WTC11 (cell line): ENCODE measurements at regions not wholly inside any gene's neighbourhood (a gene's known extent, or its start where the extent isn't known, plus 50 kb on each side); places are given as distances from the start of the nearest gene placed in this dataset.

ENCODE experiments used
- ATAC-seq: fragments of 200-7000 bp; cut with Tn5 transposase; 2 replicates; pipeline ENCODE4 v1.10.0; 2021; ENCODE audit warnings: mild to moderate bottlenecking, moderate library complexity
- CTCF ChIA-PET: fragments of 300-600 bp; sonication (Branson Sonifier 250); formaldehyde crosslinking; loops from one replicate; lab custom pipeline; 2021; ENCODE audit warnings: antibody characterized with exemption; lab: Charles Lee
- POLR2A ChIA-PET: fragments of 350-600 bp; sonication (Branson Sonifier 250); formaldehyde crosslinking; loops from one replicate; lab custom pipeline; 2021; ENCODE audit warnings: antibody characterized with exemption; lab: Charles Lee
- DNase-seq: peaks from one replicate; pipeline ENCODE4 v3.0.0; 2021; ENCODE audit warnings: low spot score
- H3K27ac Mint-ChIP-seq: 2 replicates; pipeline ENCODE4 v1.8.0; 2021; ENCODE audit warnings: mixed read lengths
- H3K27me3 Mint-ChIP-seq: 2 replicates; pipeline ENCODE4 v1.8.0; 2021; ENCODE audit warnings: low read depth, mild to moderate bottlenecking, moderate library complexity, mixed read lengths
- H3K36me3 Mint-ChIP-seq: 2 replicates; pipeline ENCODE4 v1.8.0; 2021; ENCODE audit warnings: mixed read lengths
- H3K4me1 Mint-ChIP-seq: 2 replicates; pipeline ENCODE4 v1.8.0; 2022; ENCODE audit warnings: mixed read lengths
- H3K4me3 Mint-ChIP-seq: 2 replicates; pipeline ENCODE4 v1.8.0; 2021; ENCODE audit warnings: mild to moderate bottlenecking, moderate library complexity, mixed read lengths
- H3K9me3 Mint-ChIP-seq: 2 replicates; pipeline ENCODE4 v1.8.0; 2021; ENCODE audit warnings: mixed read lengths
- ESRRA ChIP-seq: sonication (generic); formaldehyde crosslinking; IDR thresholded peaks from 2 replicates; pipeline ENCODE4 v1.8.1; 2022; ENCODE audit warnings: mild to moderate bottlenecking, missing genetic modification reagents, borderline replicate concordance
- ETV6 ChIP-seq: sonication (generic); formaldehyde crosslinking; IDR thresholded peaks from 2 replicates; pipeline ENCODE4 v1.8.1; 2022; ENCODE audit warnings: mild to moderate bottlenecking, missing genetic modification reagents
- GTF2I ChIP-seq: fragments of 250-450 bp; sonication (Bioruptor Pico); conservative IDR thresholded peaks from 2 replicates; pipeline ENCODE4 v1.4.0; 2021; ENCODE audit warnings: mild to moderate bottlenecking
- JUN ChIP-seq: sonication (generic); formaldehyde crosslinking; IDR thresholded peaks from 2 replicates; pipeline ENCODE4 v1.8.0; 2023; ENCODE audit warnings: mild to moderate bottlenecking, missing genetic modification reagents
- RORB ChIP-seq: fragments of 250-450 bp; sonication (Bioruptor Pico); IDR thresholded peaks from 2 replicates; pipeline ENCODE4 v1.9.0; 2021; ENCODE audit warnings: mild to moderate bottlenecking
- SOX15 ChIP-seq: fragments of 250-450 bp; sonication (Bioruptor Pico); IDR thresholded peaks from 2 replicates; pipeline ENCODE4 v1.9.0; 2021; ENCODE audit warnings: mild to moderate bottlenecking
- TEAD4 ChIP-seq: sonication (generic); formaldehyde crosslinking; IDR thresholded peaks from 2 replicates; pipeline ENCODE4 v1.8.0; 2022; ENCODE audit warnings: mild to moderate bottlenecking, missing genetic modification reagents
- ZBTB21 ChIP-seq: sonication (generic); formaldehyde crosslinking; IDR thresholded peaks from 2 replicates; pipeline ENCODE4 v1.8.1; 2023; ENCODE audit warnings: mild to moderate bottlenecking, missing genetic modification reagents, borderline replicate concordance
- ZNF138 ChIP-seq: sonication (generic); formaldehyde crosslinking; conservative IDR thresholded peaks from 2 replicates; pipeline ENCODE4 v1.8.1; 2022; ENCODE audit warnings: mild to moderate bottlenecking, moderate library complexity, missing genetic modification reagents
- ZNF396 ChIP-seq: fragments of 250-450 bp; sonication (Bioruptor Pico); IDR thresholded peaks from 2 replicates; pipeline ENCODE4 v1.8.0; 2021; ENCODE audit warnings: mild to moderate bottlenecking, moderate library complexity, borderline replicate concordance
- ZNF671 ChIP-seq: fragments of 250-450 bp; sonication (Bioruptor Pico); IDR thresholded peaks from 2 replicates; pipeline ENCODE4 v1.8.0; 2021; ENCODE audit warnings: mild to moderate bottlenecking
- TF ChIP-seq, protein P1 (sequence below): sonication (generic); formaldehyde crosslinking; IDR thresholded peaks from 2 replicates; pipeline ENCODE4 v1.8.1; 2022; ENCODE audit warnings: mild to moderate bottlenecking, missing genetic modification reagents, moderate library complexity, borderline replicate concordance
- TF ChIP-seq, protein P2 (sequence below): sonication (generic); formaldehyde crosslinking; IDR thresholded peaks from 2 replicates; pipeline ENCODE4 v1.8.0; 2022; ENCODE audit warnings: missing genetic modification reagents
- TF ChIP-seq, protein P3 (sequence below): sonication (generic); formaldehyde crosslinking; IDR thresholded peaks from 2 replicates; pipeline ENCODE4 v1.8.1; 2022; ENCODE audit warnings: low read depth, missing genetic modification reagents, borderline replicate concordance
- TF ChIP-seq, protein P4 (sequence below): sonication (generic); formaldehyde crosslinking; IDR thresholded peaks from 2 replicates; pipeline ENCODE4 v1.8.0; 2022; ENCODE audit warnings: mild to moderate bottlenecking, missing genetic modification reagents
- TF ChIP-seq, protein P5 (sequence below): sonication (generic); formaldehyde crosslinking; IDR thresholded peaks from 2 replicates; pipeline ENCODE4 v1.8.0; 2022; ENCODE audit warnings: mild to moderate bottlenecking, missing genetic modification reagents
- TF ChIP-seq, protein P6 (sequence below): fragments of 250-450 bp; sonication (Bioruptor Pico); IDR thresholded peaks from 2 replicates; pipeline ENCODE4 v2.1.2; 2022; ENCODE audit warnings: mild to moderate bottlenecking, moderate library complexity

DNA sequence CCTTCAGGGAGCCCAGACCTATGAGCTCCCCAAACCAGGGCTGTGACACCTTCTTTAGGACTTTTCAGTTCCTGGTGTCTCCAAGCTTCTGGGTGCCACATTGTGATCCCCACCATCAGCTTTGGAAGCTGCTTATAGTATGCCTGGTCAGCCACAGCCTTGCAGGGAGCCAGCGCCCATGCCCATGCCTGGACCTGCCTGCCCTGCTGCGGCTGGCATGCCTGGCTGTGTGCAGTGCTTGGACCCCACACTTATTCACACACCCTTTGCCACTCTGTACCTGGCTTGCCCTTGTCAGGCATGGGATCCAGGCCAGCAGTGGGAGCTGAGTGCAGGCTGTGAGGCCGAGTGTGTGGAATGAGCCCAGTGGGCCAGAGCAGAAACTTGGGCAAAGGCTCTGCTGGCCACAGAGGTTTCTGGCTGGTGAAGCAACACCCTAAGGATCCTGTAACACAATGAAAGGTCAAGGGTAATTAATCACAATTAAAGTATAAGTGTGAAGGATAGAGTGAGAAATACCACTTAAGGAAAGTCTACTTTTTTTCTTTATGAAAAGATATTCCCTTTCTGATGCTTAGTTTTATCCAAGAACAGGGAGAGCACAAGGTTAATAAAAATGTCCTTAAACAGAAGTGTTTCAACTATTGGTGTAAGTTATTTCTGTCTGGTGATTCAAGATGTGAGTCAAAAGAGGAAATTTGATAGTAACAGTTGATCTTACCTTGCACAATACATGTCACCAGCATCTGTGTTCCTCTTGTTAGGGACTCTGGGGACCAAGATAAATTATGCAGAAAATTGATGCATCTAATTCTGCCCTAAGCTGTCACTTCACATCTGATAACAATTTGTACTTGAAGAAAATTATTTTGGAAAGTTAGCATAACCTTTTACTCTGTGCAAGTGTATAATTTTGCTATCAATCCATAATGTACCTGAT lies 161.8 kb downstream of the FAM47A start:
- CTCF ChIA-PET, result no interaction called here
- no peak overlapping the region for H3K4me3 Mint-ChIP-seq
- no peak overlapping the region for H3K27ac Mint-ChIP-seq
- no peaks in the 10 kb centered on the region for H3K27me3 Mint-ChIP-seq
- TF ChIP-seq, protein P1, sequence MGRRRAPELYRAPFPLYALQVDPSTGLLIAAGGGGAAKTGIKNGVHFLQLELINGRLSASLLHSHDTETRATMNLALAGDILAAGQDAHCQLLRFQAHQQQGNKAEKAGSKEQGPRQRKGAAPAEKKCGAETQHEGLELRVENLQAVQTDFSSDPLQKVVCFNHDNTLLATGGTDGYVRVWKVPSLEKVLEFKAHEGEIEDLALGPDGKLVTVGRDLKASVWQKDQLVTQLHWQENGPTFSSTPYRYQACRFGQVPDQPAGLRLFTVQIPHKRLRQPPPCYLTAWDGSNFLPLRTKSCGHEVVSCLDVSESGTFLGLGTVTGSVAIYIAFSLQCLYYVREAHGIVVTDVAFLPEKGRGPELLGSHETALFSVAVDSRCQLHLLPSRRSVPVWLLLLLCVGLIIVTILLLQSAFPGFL (CRISPR knock-in tag), result no peak
- TF ChIP-seq JUN (CRISPR knock-in tag) (no peak), ESRRA (CRISPR knock-in tag) (no peak)
- TF ChIP-seq, protein P2, sequence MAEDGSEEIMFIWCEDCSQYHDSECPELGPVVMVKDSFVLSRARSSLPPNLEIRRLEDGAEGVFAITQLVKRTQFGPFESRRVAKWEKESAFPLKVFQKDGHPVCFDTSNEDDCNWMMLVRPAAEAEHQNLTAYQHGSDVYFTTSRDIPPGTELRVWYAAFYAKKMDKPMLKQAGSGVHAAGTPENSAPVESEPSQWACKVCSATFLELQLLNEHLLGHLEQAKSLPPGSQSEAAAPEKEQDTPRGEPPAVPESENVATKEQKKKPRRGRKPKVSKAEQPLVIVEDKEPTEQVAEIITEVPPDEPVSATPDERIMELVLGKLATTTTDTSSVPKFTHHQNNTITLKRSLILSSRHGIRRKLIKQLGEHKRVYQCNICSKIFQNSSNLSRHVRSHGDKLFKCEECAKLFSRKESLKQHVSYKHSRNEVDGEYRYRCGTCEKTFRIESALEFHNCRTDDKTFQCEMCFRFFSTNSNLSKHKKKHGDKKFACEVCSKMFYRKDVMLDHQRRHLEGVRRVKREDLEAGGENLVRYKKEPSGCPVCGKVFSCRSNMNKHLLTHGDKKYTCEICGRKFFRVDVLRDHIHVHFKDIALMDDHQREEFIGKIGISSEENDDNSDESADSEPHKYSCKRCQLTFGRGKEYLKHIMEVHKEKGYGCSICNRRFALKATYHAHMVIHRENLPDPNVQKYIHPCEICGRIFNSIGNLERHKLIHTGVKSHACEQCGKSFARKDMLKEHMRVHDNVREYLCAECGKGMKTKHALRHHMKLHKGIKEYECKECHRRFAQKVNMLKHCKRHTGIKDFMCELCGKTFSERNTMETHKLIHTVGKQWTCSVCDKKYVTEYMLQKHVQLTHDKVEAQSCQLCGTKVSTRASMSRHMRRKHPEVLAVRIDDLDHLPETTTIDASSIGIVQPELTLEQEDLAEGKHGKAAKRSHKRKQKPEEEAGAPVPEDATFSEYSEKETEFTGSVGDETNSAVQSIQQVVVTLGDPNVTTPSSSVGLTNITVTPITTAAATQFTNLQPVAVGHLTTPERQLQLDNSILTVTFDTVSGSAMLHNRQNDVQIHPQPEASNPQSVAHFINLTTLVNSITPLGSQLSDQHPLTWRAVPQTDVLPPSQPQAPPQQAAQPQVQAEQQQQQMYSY (CRISPR knock-in tag), result no peak
- TF ChIP-seq, all 79 proteins: peak for 0
- POLR2A ChIA-PET, result interaction anchor here (0.6 kb wide), 1 partner anchor 342 kb away, joined by 3 read pairs; no protein-coding TSS in a partner anchor
- Mint-ChIP-seq H3K9me3 (peaks cover 9% of the 10 kb centered on the region; the same call in 1 of the 2 replicates), H3K4me1 (no peaks in the 10 kb centered on the region), H3K36me3 (no peaks in the 10 kb centered on the region)
- ATAC-seq (no peak), DNase-seq (no peak)

DNA sequence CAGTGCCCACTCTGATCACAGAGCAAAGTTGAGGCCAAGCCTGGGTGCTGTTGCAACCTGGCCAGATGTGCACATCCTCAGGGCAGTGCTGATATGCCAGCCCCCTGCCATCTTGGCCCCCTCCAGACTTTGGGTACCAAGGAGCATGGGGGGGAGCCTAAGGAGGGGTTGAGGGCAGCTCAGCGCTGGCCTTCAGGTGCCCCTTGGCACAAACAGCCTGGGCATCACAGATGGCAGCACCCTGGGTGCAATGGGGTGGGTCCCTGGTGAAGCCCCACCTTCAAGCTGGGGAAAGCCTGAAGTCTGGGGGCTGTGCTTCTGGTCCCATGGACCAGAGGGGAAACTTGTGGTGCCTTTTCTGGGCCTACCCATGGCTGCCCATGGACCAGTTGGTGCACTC lies 163.0 kb downstream of the FAM47A start:
- ChIA-PET CTCF (no interaction called here), POLR2A (no interaction called here)
- Mint-ChIP-seq H3K4me1 (no peaks in the 10 kb centered on the region), H3K27ac (no peak overlapping the region), H3K9me3 (peaks cover 12% of the 10 kb centered on the region), H3K27me3 (no peaks in the 10 kb centered on the region), H3K4me3 (no peak overlapping the region), H3K36me3 (0 out of 2 replicates have a peak, but pooled peaks cover 2% of the 10 kb centered on the region)
- ATAC-seq, result no peak
- TF ChIP-seq, protein P1 (CRISPR knock-in tag), result no peak
- TF ChIP-seq ZNF138 (CRISPR knock-in tag) (no peak), ETV6 (CRISPR knock-in tag) (no peak), ZNF396 (no peak), RORB (CRISPR knock-in tag) (no peak), TEAD4 (no peak), GTF2I (no peak), ZNF671 (CRISPR knock-in tag) (no peak), JUN (CRISPR knock-in tag) (no peak), ZBTB21 (no peak), SOX15 (CRISPR knock-in tag) (no peak)
- TF ChIP-seq, protein P3, sequence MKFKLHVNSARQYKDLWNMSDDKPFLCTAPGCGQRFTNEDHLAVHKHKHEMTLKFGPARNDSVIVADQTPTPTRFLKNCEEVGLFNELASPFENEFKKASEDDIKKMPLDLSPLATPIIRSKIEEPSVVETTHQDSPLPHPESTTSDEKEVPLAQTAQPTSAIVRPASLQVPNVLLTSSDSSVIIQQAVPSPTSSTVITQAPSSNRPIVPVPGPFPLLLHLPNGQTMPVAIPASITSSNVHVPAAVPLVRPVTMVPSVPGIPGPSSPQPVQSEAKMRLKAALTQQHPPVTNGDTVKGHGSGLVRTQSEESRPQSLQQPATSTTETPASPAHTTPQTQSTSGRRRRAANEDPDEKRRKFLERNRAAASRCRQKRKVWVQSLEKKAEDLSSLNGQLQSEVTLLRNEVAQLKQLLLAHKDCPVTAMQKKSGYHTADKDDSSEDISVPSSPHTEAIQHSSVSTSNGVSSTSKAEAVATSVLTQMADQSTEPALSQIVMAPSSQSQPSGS (CRISPR knock-in tag), result no peak
- TF ChIP-seq, protein P4, sequence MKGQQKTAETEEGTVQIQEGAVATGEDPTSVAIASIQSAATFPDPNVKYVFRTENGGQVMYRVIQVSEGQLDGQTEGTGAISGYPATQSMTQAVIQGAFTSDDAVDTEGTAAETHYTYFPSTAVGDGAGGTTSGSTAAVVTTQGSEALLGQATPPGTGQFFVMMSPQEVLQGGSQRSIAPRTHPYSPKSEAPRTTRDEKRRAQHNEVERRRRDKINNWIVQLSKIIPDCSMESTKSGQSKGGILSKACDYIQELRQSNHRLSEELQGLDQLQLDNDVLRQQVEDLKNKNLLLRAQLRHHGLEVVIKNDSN (CRISPR knock-in tag), result no peak
- TF ChIP-seq, protein P5, sequence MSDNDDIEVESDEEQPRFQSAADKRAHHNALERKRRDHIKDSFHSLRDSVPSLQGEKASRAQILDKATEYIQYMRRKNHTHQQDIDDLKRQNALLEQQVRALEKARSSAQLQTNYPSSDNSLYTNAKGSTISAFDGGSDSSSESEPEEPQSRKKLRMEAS, result no peak
- TF ChIP-seq, protein P6, sequence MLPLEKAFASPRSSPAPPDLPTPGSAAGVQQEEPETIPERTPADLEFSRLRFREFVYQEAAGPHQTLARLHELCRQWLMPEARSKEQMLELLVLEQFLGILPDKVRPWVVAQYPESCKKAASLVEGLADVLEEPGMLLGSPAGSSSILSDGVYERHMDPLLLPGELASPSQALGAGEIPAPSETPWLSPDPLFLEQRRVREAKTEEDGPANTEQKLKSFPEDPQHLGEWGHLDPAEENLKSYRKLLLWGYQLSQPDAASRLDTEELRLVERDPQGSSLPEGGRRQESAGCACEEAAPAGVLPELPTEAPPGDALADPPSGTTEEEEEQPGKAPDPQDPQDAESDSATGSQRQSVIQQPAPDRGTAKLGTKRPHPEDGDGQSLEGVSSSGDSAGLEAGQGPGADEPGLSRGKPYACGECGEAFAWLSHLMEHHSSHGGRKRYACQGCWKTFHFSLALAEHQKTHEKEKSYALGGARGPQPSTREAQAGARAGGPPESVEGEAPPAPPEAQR (CRISPR knock-in tag), result no peak
- DNase-seq, result no peak
